MM.1S (cell line): ENCODE measurements at regions not wholly inside any gene's neighbourhood (a gene's known extent, or its start where the extent isn't known, plus 50 kb on each side); places are given as distances from the start of the nearest gene placed in this dataset.

Experiments
- DNase-seq: peaks from one replicate; pipeline ENCODE4 v3.0.0-alpha.2; 2015
- H2AFZ ChIP-seq: fragments of 300-600 bp; sonication (generic); 2 replicates; pipeline ENCODE4 v1.6.0; 2016; ENCODE audit warnings: antibody characterized with exemption, low read length
- H3F3A ChIP-seq: fragments of 300-600 bp; sonication (generic); 2 replicates; pipeline ENCODE4 v1.6.1; 2016; ENCODE audit warnings: mild to moderate bottlenecking, antibody characterized with exemption, low read length, moderate library complexity, mixed read lengths; ENCODE audit not compliant: insufficient read depth
- H3K27ac ChIP-seq: fragments of 300-600 bp; sonication (generic); 2 replicates; pipeline ENCODE4 v1.5.1; 2016; ENCODE audit warnings: mild to moderate bottlenecking, low read length
- H3K27me3 ChIP-seq: fragments of 300-600 bp; sonication (generic); replicated peaks from 2 replicates; pipeline ENCODE4 v1.6.0; 2016; ENCODE audit warnings: low read length; ENCODE audit not compliant: insufficient read depth
- H3K36me3 ChIP-seq: fragments of 300-600 bp; sonication (generic); replicated peaks from 2 replicates; pipeline ENCODE4 v1.6.1; 2016; ENCODE audit warnings: mild to moderate bottlenecking, low read length, mixed read lengths; ENCODE audit not compliant: insufficient read depth
- H3K4me1 ChIP-seq: fragments of 300-600 bp; sonication (generic); 2 replicates; pipeline ENCODE4 v1.6.1; 2016; ENCODE audit warnings: low read length, mixed read lengths
- H3K4me2 ChIP-seq: fragments of 300-600 bp; sonication (generic); 2 replicates; pipeline ENCODE4 v1.6.0; 2016; ENCODE audit warnings: low read depth, low read length
- H3K4me3 ChIP-seq: fragments of 300-600 bp; sonication (generic); 2 replicates; pipeline ENCODE4 v1.5.1; 2016; ENCODE audit warnings: low read length, mixed read lengths
- H3K79me2 ChIP-seq: fragments of 300-600 bp; sonication (generic); 2 replicates; pipeline ENCODE4 v1.6.1; 2016; ENCODE audit warnings: mixed run types, low read length, mixed read lengths
- H3K9ac ChIP-seq: fragments of 300-600 bp; sonication (generic); 2 replicates; pipeline ENCODE4 v1.6.1; 2016; ENCODE audit warnings: low read length, mixed read lengths
- H3K9me2 ChIP-seq: fragments of 300-600 bp; sonication (generic); replicated peaks from 2 replicates; pipeline ENCODE4 v1.6.1; 2016; ENCODE audit warnings: mild to moderate bottlenecking, low read length, mixed read lengths; ENCODE audit not compliant: insufficient read depth
- H3K9me3 ChIP-seq: fragments of 300-600 bp; sonication (generic); replicated peaks from 2 replicates; pipeline ENCODE4 v1.6.1; 2016; ENCODE audit warnings: mild to moderate bottlenecking, low read length, mixed read lengths; ENCODE audit not compliant: insufficient read depth
- H4K20me1 ChIP-seq: fragments of 300-600 bp; sonication (generic); 2 replicates; pipeline ENCODE4 v1.6.1; 2016; ENCODE audit warnings: mild to moderate bottlenecking, low read length, moderate library complexity, mixed read lengths; ENCODE audit not compliant: insufficient read depth
- CTCF ChIP-seq: fragments of 300-600 bp; sonication (generic); IDR thresholded peaks from 2 replicates; pipeline ENCODE4 v1.5.1; 2016; ENCODE audit warnings: antibody characterized with exemption, low read length, mixed read lengths
- EZH2 ChIP-seq: fragments of 300-600 bp; sonication (generic); optimal IDR thresholded peaks from 2 replicates; pipeline ENCODE3; 2017; ENCODE audit warnings: low read depth, mild to moderate bottlenecking, antibody characterized with exemption, low read length, mixed read lengths
- EZH2phosphoT487 ChIP-seq: fragments of 300-600 bp; sonication (generic); IDR thresholded peaks from 2 replicates; pipeline ENCODE4 v1.6.1; 2018; ENCODE audit warnings: antibody characterized with exemption, low read length

GRCh38 chr4:144336633-144337032 lies 196.1 kb upstream of the GYPA start:
- H4K20me1 ChIP-seq: no peaks in the 10 kb centered on the region
- no peak overlapping the region for H2AFZ ChIP-seq
- no peaks in the 10 kb centered on the region for H3K27me3 ChIP-seq
- H3K9me3 ChIP-seq: no peaks in the 10 kb centered on the region
- no peaks in the 10 kb centered on the region for H3K79me2 ChIP-seq
- no peak for DNase-seq
- no peak overlapping the region for H3K27ac ChIP-seq
- no peak overlapping the region for H3K4me2 ChIP-seq
- no peak overlapping the region for H3K9ac ChIP-seq
- H3F3A ChIP-seq: no peaks in the 10 kb centered on the region
- H3K9me2 ChIP-seq: no peaks in the 10 kb centered on the region
- TF ChIP-seq EZH2: no peak
- TF ChIP-seq CTCF: no peak
- TF ChIP-seq EZH2phosphoT487: no peak
- no peaks in the 10 kb centered on the region for H3K36me3 ChIP-seq
- H3K4me3 ChIP-seq: no peak overlapping the region
- H3K4me1 ChIP-seq: no peaks in the 10 kb centered on the region

- TF ChIP-seq EZH2: no peak
- no peak for TF ChIP-seq CTCF
- TF ChIP-seq EZH2phosphoT487: no peak
- Histone ChIP-seq H3K9ac (no peak overlapping the region), H3K36me3 (no peaks in the 10 kb centered on the region), H3K27me3 (no peaks in the 10 kb centered on the region), H4K20me1 (no peaks in the 10 kb centered on the region), H2AFZ (no peak overlapping the region), H3K9me3 (no peaks in the 10 kb centered on the region), H3K4me3 (no peak overlapping the region), H3K4me2 (no peak overlapping the region), H3K27ac (no peak overlapping the region), H3F3A (no peaks in the 10 kb centered on the region), H3K9me2 (no peaks in the 10 kb centered on the region), H3K4me1 (no peaks in the 10 kb centered on the region), H3K79me2 (no peaks in the 10 kb centered on the region)
- DNase-seq: peak; percentile 31
Observed at GRCh38 chr4:144338148-144338547, 197.6 kb upstream of the GYPA start.

GRCh38 chr4:144338834-144339233 lies 198.3 kb upstream of the GYPA start:
- no peaks in the 10 kb centered on the region for H3K9me3 ChIP-seq
- no peak overlapping the region for H2AFZ ChIP-seq
- H3K9me2 ChIP-seq: no peaks in the 10 kb centered on the region
- no peak overlapping the region for H3K9ac ChIP-seq
- no peak for DNase-seq
- H3K27ac ChIP-seq: no peak overlapping the region
- H3K4me1 ChIP-seq: no peaks in the 10 kb centered on the region
- no peaks in the 10 kb centered on the region for H3K27me3 ChIP-seq
- TF ChIP-seq EZH2 (no peak), CTCF (no peak), EZH2phosphoT487 (no peak)
- H3K4me2 ChIP-seq: no peak overlapping the region
- no peak overlapping the region for H3K4me3 ChIP-seq
- no peaks in the 10 kb centered on the region for H3K79me2 ChIP-seq
- no peaks in the 10 kb centered on the region for H4K20me1 ChIP-seq
- H3K36me3 ChIP-seq: no peaks in the 10 kb centered on the region
- H3F3A ChIP-seq: no peaks in the 10 kb centered on the region
